Activated naive CD8-positive, alpha-beta T cell treated with anti-CD3 and anti-CD28 coated beads, Interleukin-2, amount 50 U/mL, for 24 hours (primary cell): ENCODE measurements at regions not wholly inside any gene's neighbourhood (a gene's known extent, or its start where the extent isn't known, plus 50 kb on each side); places are given as distances from the start of the nearest gene placed in this dataset.

Source experiments
- ATAC-seq: fragments of 150-1000 bp; cut with Tn5 transposase; one replicate; pipeline ENCODE4 v1.10.0; 2021
- DNase-seq: peaks from one replicate; pipeline ENCODE4 v3.0.0; 2021
- H3K27ac Mint-ChIP-seq: one replicate; pipeline ENCODE4 v1.8.0; 2021; ENCODE audit warnings: mild to moderate bottlenecking, mixed read lengths
- H3K27me3 Mint-ChIP-seq: one replicate; pipeline ENCODE4 v1.8.0; 2021; ENCODE audit warnings: mixed read lengths
- H3K36me3 Mint-ChIP-seq: one replicate; pipeline ENCODE4 v1.8.0; 2021; ENCODE audit warnings: low read depth, mixed read lengths
- H3K4me1 Mint-ChIP-seq: one replicate; pipeline ENCODE4 v1.8.0; 2021; ENCODE audit warnings: mixed read lengths
- H3K4me3 Mint-ChIP-seq: one replicate; pipeline ENCODE4 v1.8.0; 2021; ENCODE audit warnings: mild to moderate bottlenecking, moderate library complexity, mixed read lengths
- H3K9me3 Mint-ChIP-seq: one replicate; pipeline ENCODE4 v1.8.0; 2021; ENCODE audit warnings: mixed read lengths

GRCh38 chr13:109516186-109516585 lies 270.2 kb downstream of the IRS2 start:
- Mint-ChIP-seq H3K9me3 (no peaks in the 10 kb centered on the region), H3K27ac (no peak overlapping the region), H3K4me1 (no peaks in the 10 kb centered on the region), H3K36me3 (no peaks in the 10 kb centered on the region), H3K4me3 (no peak overlapping the region), H3K27me3 (no peaks in the 10 kb centered on the region)
- ATAC-seq (no peak), DNase-seq (no peak)

- Mint-ChIP-seq H3K27me3 (peaks cover 11% of the 10 kb centered on the region), H3K36me3 (no peaks in the 10 kb centered on the region), H3K4me3 (no peak overlapping the region), H3K27ac (no peak overlapping the region), H3K9me3 (no peaks in the 10 kb centered on the region), H3K4me1 (no peaks in the 10 kb centered on the region)
- no peak for DNase-seq
- no peak for ATAC-seq
These were observed 276.4 kb downstream of the IRS2 start for GRCh38 chr13:109510013-109510412.

- Mint-ChIP-seq H3K36me3 (no peaks in the 10 kb centered on the region), H3K4me1 (no peaks in the 10 kb centered on the region), H3K27me3 (peaks cover 11% of the 10 kb centered on the region), H3K27ac (no peak overlapping the region), H3K4me3 (no peak overlapping the region), H3K9me3 (no peaks in the 10 kb centered on the region)
- DNase-seq (no peak), ATAC-seq (no peak)
These were observed 277.1 kb downstream of the IRS2 start for GRCh38 chr13:109509154-109509900.

GRCh38 chr13:109500146-109500773 lies 286.1 kb downstream of the IRS2 start:
- H3K4me3 Mint-ChIP-seq: no peak overlapping the region
- no peaks in the 10 kb centered on the region for H3K4me1 Mint-ChIP-seq
- H3K27ac Mint-ChIP-seq: no peak overlapping the region
- no peaks in the 10 kb centered on the region for H3K27me3 Mint-ChIP-seq
- H3K9me3 Mint-ChIP-seq: peaks cover 4% of the 10 kb centered on the region
- DNase-seq: no peak
- ATAC-seq: no peak
- no peaks in the 10 kb centered on the region for H3K36me3 Mint-ChIP-seq

GRCh38 chr13:109497917-109498316 lies 288.5 kb downstream of the IRS2 start:
- Mint-ChIP-seq H3K27me3 (no peaks in the 10 kb centered on the region), H3K4me1 (no peaks in the 10 kb centered on the region), H3K4me3 (no peak overlapping the region), H3K9me3 (no peaks in the 10 kb centered on the region), H3K27ac (no peak overlapping the region), H3K36me3 (no peaks in the 10 kb centered on the region)
- no peak for DNase-seq
- no peak for ATAC-seq

- Mint-ChIP-seq H3K4me1 (no peaks in the 10 kb centered on the region), H3K27ac (no peak overlapping the region), H3K4me3 (no peak overlapping the region), H3K9me3 (no peaks in the 10 kb centered on the region), H3K36me3 (no peaks in the 10 kb centered on the region), H3K27me3 (no peaks in the 10 kb centered on the region)
- ATAC-seq (no peak), DNase-seq (no peak)
These were observed 290.2 kb downstream of the IRS2 start for GRCh38 chr13:109496216-109496615.

GRCh38 chr13:109494925-109495369 lies 291.4 kb downstream of the IRS2 start:
- H3K27me3 Mint-ChIP-seq: no peaks in the 10 kb centered on the region
- no peak overlapping the region for H3K27ac Mint-ChIP-seq
- no peaks in the 10 kb centered on the region for H3K9me3 Mint-ChIP-seq
- ATAC-seq: no peak
- no peak overlapping the region for H3K4me3 Mint-ChIP-seq
- no peak for DNase-seq
- no peaks in the 10 kb centered on the region for H3K36me3 Mint-ChIP-seq
- H3K4me1 Mint-ChIP-seq: no peaks in the 10 kb centered on the region

- Mint-ChIP-seq H3K27ac (no peak overlapping the region), H3K27me3 (no peaks in the 10 kb centered on the region), H3K9me3 (no peaks in the 10 kb centered on the region), H3K36me3 (no peaks in the 10 kb centered on the region), H3K4me1 (no peaks in the 10 kb centered on the region), H3K4me3 (no peak overlapping the region)
- no peak for ATAC-seq
- no peak for DNase-seq
These were observed 301.1 kb downstream of the IRS2 start for GRCh38 chr13:109485136-109485794.

- H3K9me3 Mint-ChIP-seq: no peaks in the 10 kb centered on the region
- no peaks in the 10 kb centered on the region for H3K36me3 Mint-ChIP-seq
- no peak for DNase-seq
- H3K27ac Mint-ChIP-seq: no peak overlapping the region
- ATAC-seq: no peak
- H3K4me1 Mint-ChIP-seq: no peaks in the 10 kb centered on the region
- H3K4me3 Mint-ChIP-seq: no peak overlapping the region
- H3K27me3 Mint-ChIP-seq: no peaks in the 10 kb centered on the region
These were observed 303.1 kb downstream of the IRS2 start for GRCh38 chr13:109483284-109483683.

GRCh38 chr13:109481040-109481439 lies 305.3 kb downstream of the IRS2 start:
- no peaks in the 10 kb centered on the region for H3K9me3 Mint-ChIP-seq
- no peak for DNase-seq

GRCh38 chr13:109480011-109480955 lies 306.1 kb downstream of the IRS2 start:
- Mint-ChIP-seq H3K9me3 (no peaks in the 10 kb centered on the region), H3K27ac (no peak overlapping the region), H3K4me3 (no peak overlapping the region), H3K36me3 (no peaks in the 10 kb centered on the region), H3K27me3 (no peaks in the 10 kb centered on the region), H3K4me1 (no peaks in the 10 kb centered on the region)
- no peak for ATAC-seq
- DNase-seq: no peak

More at GRCh38 chr13:109481040-109481439, 305.3 kb downstream of the IRS2 start:
- H3K27me3 Mint-ChIP-seq: no peaks in the 10 kb centered on the region
- no peak overlapping the region for H3K4me3 Mint-ChIP-seq
- ATAC-seq: no peak
- H3K27ac Mint-ChIP-seq: no peak overlapping the region
- H3K36me3 Mint-ChIP-seq: no peaks in the 10 kb centered on the region
- H3K4me1 Mint-ChIP-seq: no peaks in the 10 kb centered on the region

- no peak overlapping the region for H3K4me3 Mint-ChIP-seq
- no peak overlapping the region for H3K27ac Mint-ChIP-seq
- H3K36me3 Mint-ChIP-seq: no peaks in the 10 kb centered on the region
- H3K4me1 Mint-ChIP-seq: no peaks in the 10 kb centered on the region
- DNase-seq (no peak), ATAC-seq (no peak)
- no peaks in the 10 kb centered on the region for H3K9me3 Mint-ChIP-seq
- no peaks in the 10 kb centered on the region for H3K27me3 Mint-ChIP-seq
These were observed 306.8 kb downstream of the IRS2 start for GRCh38 chr13:109479534-109479933.

GRCh38 chr13:109476001-109476400 lies 310.4 kb downstream of the IRS2 start:
- no peaks in the 10 kb centered on the region for H3K36me3 Mint-ChIP-seq
- H3K27me3 Mint-ChIP-seq: no peaks in the 10 kb centered on the region
- no peaks in the 10 kb centered on the region for H3K4me1 Mint-ChIP-seq
- H3K4me3 Mint-ChIP-seq: no peak overlapping the region
- no peak overlapping the region for H3K27ac Mint-ChIP-seq
- H3K9me3 Mint-ChIP-seq: no peaks in the 10 kb centered on the region
- ATAC-seq: no peak
- DNase-seq: no peak

- Mint-ChIP-seq H3K27me3 (no peaks in the 10 kb centered on the region), H3K27ac (no peak overlapping the region), H3K36me3 (no peaks in the 10 kb centered on the region), H3K9me3 (peaks cover 14% of the 10 kb centered on the region), H3K4me3 (no peak overlapping the region), H3K4me1 (no peaks in the 10 kb centered on the region)
- DNase-seq (no peak), ATAC-seq (no peak)
These were observed 318.3 kb downstream of the IRS2 start for GRCh38 chr13:109468123-109468522.
